GM12878 (cell line): ENCODE measurements at regions not wholly inside any gene's neighbourhood (a gene's known extent, or its start where the extent isn't known, plus 50 kb on each side); places are given as distances from the start of the nearest gene placed in this dataset.
A peak's percentile ranks its signal among the peaks of the same experiment; 100 is the strongest.

ENCODE experiments used
- BCLAF1 ChIP-seq: fragments of 450-650 bp; IDR thresholded peaks from 2 replicates; pipeline ENCODE4 v1.6.1; 2017; ENCODE audit warnings: antibody characterized with exemption, mild to moderate bottlenecking, moderate library complexity
- CEBPB ChIP-seq, 2 experiments: fragments of 150-350 bp in 1 of 2; IDR thresholded peaks; 2 replicates each; pipeline ENCODE4 v1.6.1; 2012 to 2014; ENCODE audit warnings: low read depth in 2 of 2, low read length in 2 of 2, borderline replicate concordance in 1 of 2, inconsistent platforms in 1 of 2
- CREM ChIP-seq: IDR thresholded peaks from 2 replicates; pipeline ENCODE4 v1.6.1; 2014; ENCODE audit warnings: antibody characterized with exemption, low read depth
- DPF2 ChIP-seq: fragments of 450-650 bp; IDR thresholded peaks from 2 replicates; pipeline ENCODE4 v1.6.1; 2017; ENCODE audit warnings: mild to moderate bottlenecking
- E2F8 ChIP-seq: fragments of 450-650 bp; IDR thresholded peaks from 2 replicates; pipeline ENCODE4 v1.6.1; 2018; ENCODE audit warnings: mild to moderate bottlenecking, low read depth, moderate library complexity; ENCODE audit not compliant: partially characterized antibody
- EP300 ChIP-seq, 2 experiments: fragments of 150-350 bp in 1 of 2; IDR thresholded peaks; 2 replicates each; pipeline ENCODE4 v1.6.1; 2011 to 2012; ENCODE audit warnings: low read depth in 2 of 2, low read length in 2 of 2, borderline replicate concordance in 1 of 2, improper control_type of control experiment in 1 of 2, inconsistent platforms in 1 of 2; ENCODE audit not compliant: control insufficient read depth in 1 of 2
- FOXM1 ChIP-seq: IDR thresholded peaks from 2 replicates; pipeline ENCODE4 v1.6.1; 2012; ENCODE audit warnings: low read depth, mild to moderate bottlenecking, inconsistent platforms, low read length, moderate library complexity
- GATAD2B ChIP-seq: fragments of 450-650 bp; conservative IDR thresholded peaks from 2 replicates; pipeline ENCODE4 v1.6.1; 2017; ENCODE audit warnings: low read depth, mild to moderate bottlenecking, moderate library complexity
- IKZF1 ChIP-seq: fragments of 450-650 bp; conservative IDR thresholded peaks from 2 replicates; pipeline ENCODE4 v1.6.1; 2017; ENCODE audit warnings: antibody characterized with exemption, mild to moderate bottlenecking
- KDM1A ChIP-seq: fragments of 200-600 bp; sonication (generic); IDR thresholded peaks from 2 replicates; pipeline ENCODE4 v1.6.1; 2016; ENCODE audit warnings: borderline replicate concordance
- LARP7 ChIP-seq: fragments of 450-650 bp; IDR thresholded peaks from 2 replicates; pipeline ENCODE4 v1.6.1; 2017; ENCODE audit warnings: mild to moderate bottlenecking
- NBN ChIP-seq: fragments of 450-650 bp; IDR thresholded peaks from 2 replicates; pipeline ENCODE4 v1.6.1; 2016
- NR2C1 ChIP-seq: fragments of 450-650 bp; IDR thresholded peaks from 2 replicates; pipeline ENCODE4 v1.6.1; 2017; ENCODE audit warnings: antibody characterized with exemption, mild to moderate bottlenecking, moderate library complexity
- NR2C2 ChIP-seq: IDR thresholded peaks from 2 replicates; pipeline ENCODE4 v1.6.1; 2011; ENCODE audit warnings: borderline replicate concordance, low read depth; ENCODE audit not compliant: control insufficient read depth, insufficient read length
- POLR2AphosphoS2 ChIP-seq: IDR thresholded peaks from 2 replicates; pipeline ENCODE4 v1.6.1; 2011; ENCODE audit warnings: low read depth, mild to moderate bottlenecking, low read length, improper control_type of control experiment, moderate library complexity
- POLR2AphosphoS5 ChIP-seq: IDR thresholded peaks from 2 replicates; pipeline ENCODE4 v1.6.1; 2011; ENCODE audit warnings: mild to moderate bottlenecking, low read length, inconsistent platforms
- RAD21 ChIP-seq: IDR thresholded peaks from 2 replicates; pipeline ENCODE4 v1.6.1; 2011; ENCODE audit warnings: mild to moderate bottlenecking, low read depth, low read length, moderate library complexity; ENCODE audit not compliant: insufficient read depth
- SMAD1 ChIP-seq: fragments of 450-650 bp; IDR thresholded peaks from 2 replicates; pipeline ENCODE4 v1.6.1; 2018; ENCODE audit warnings: mild to moderate bottlenecking, low read depth; ENCODE audit not compliant: partially characterized antibody
- SREBF2 ChIP-seq: IDR thresholded peaks from 2 replicates; pipeline ENCODE4 v1.6.1; 2012; ENCODE audit warnings: mild to moderate bottlenecking, low read length
- SRF ChIP-seq, 2 experiments: IDR thresholded peaks; 2 replicates each; pipeline ENCODE4 v1.6.1; 2011; ENCODE audit warnings: low read depth in 2 of 2, low read length in 2 of 2, mild to moderate bottlenecking in 1 of 2, moderate library complexity in 1 of 2
- TCF7 ChIP-seq: IDR thresholded peaks from 2 replicates; pipeline ENCODE4 v1.6.1; 2014; ENCODE audit warnings: antibody characterized with exemption, borderline replicate concordance
- ZBED1 ChIP-seq: IDR thresholded peaks from 2 replicates; pipeline ENCODE4 v1.6.1; 2016; ENCODE audit warnings: borderline replicate concordance
- ZBTB33 ChIP-seq: fragments of 450-650 bp; IDR thresholded peaks from 2 replicates; pipeline ENCODE4 v1.6.1; 2017; ENCODE audit warnings: mild to moderate bottlenecking
- ZNF274 ChIP-seq: IDR thresholded peaks from one replicate; pipeline ENCODE4 v1.8.0; 2011; ENCODE audit not compliant: insufficient read length, insufficient read depth

GRCh38 chr11:27281740-27282590, 81.0 kb downstream of the CCDC34 start (continued):
- TF ChIP-seq SREBF2: no peak
- no peak for TF ChIP-seq BCLAF1
- TF ChIP-seq SMAD1: no peak
- no peak for TF ChIP-seq ZBED1
- TF ChIP-seq NR2C2: no peak
- no peak for TF ChIP-seq POLR2AphosphoS2
- TF ChIP-seq SRF (IDR thresholded peaks at IDR 0.05; ENCODE audit: low read depth in 2 of 2, low read length in 2 of 2): no peak
- no peak for TF ChIP-seq KDM1A
- TF ChIP-seq ZNF274: no peak
- 0 out of 4 replicates have a peak, but pooled peaks of 1 of the 2 experiments have one; percentile 30 for TF ChIP-seq EP300 (IDR thresholded peaks at IDR 0.05; ENCODE audit: borderline replicate concordance in 1 of 2, control insufficient read depth in 1 of 2, low read depth in 2 of 2, low read length in 2 of 2)
- no peak for TF ChIP-seq DPF2
- TF ChIP-seq ZBTB33: no peak
- TF ChIP-seq CREM: no peak
- peak; percentile 58 for TF ChIP-seq IKZF1
- no peak for TF ChIP-seq NR2C1
- TF ChIP-seq POLR2AphosphoS5: no peak
- no peak for TF ChIP-seq TCF7
- no peak for TF ChIP-seq NBN
- TF ChIP-seq RAD21: no peak
- TF ChIP-seq FOXM1: no peak
- no peak for TF ChIP-seq GATAD2B
- no peak for TF ChIP-seq LARP7
- TF ChIP-seq E2F8: no peak
- TF ChIP-seq CEBPB (IDR thresholded peaks at IDR 0.05; ENCODE audit: borderline replicate concordance in 1 of 2, low read depth in 2 of 2, low read length in 2 of 2): no peak
